IMR-90 (cell line): ENCODE measurements at regions not wholly inside any gene's neighbourhood (a gene's known extent, or its start where the extent isn't known, plus 50 kb on each side); places are given as distances from the start of the nearest gene placed in this dataset.

ENCODE experiments used
- ATAC-seq: fragments of 200-7000 bp; cut with Tn5 transposase; 2 replicates; pipeline ENCODE4 v1.9.1; 2020; ENCODE audit warnings: low read depth, mild to moderate bottlenecking, moderate library complexity
- BruUV-seq: library from RNA; stranded (reverse); fragments of 400-500 nt; replicated peaks from 2 replicates; lab custom pipeline; 2021; lab: Mats Ljungman, UMichigan
- CTCF ChIA-PET: fragments of 300-600 bp; formaldehyde crosslinking; extraction: SDS; loops from one replicate; lab custom pipeline; 2021; ENCODE audit warnings: antibody characterized with exemption; lab: Yijun Ruan, JAX
- POLR2A ChIA-PET: fragments of 300-600 bp; sonication (Branson Sonifier 250); formaldehyde crosslinking; loops from one replicate; lab custom pipeline; 2022; ENCODE audit warnings: antibody characterized with exemption; ENCODE audit not compliant: unreplicated experiment; lab: Charles Lee
- DNase-seq: peaks from one replicate; pipeline ENCODE4 v3.0.0; 2013
- H2AFZ ChIP-seq: replicated peaks from 2 replicates; pipeline ENCODE3; 2013; ENCODE audit warnings: low read length, mild to moderate bottlenecking; ENCODE audit not compliant: poor library complexity
- H2AK5ac ChIP-seq: 2 replicates; pipeline ENCODE4 v1.6.1; 2013; ENCODE audit warnings: low read depth, low read length, inconsistent platforms
- H2AK9ac ChIP-seq: replicated peaks from 2 replicates; pipeline ENCODE3; 2013; ENCODE audit warnings: mild to moderate bottlenecking, low read depth, low read length, moderate library complexity; ENCODE audit not compliant: poor library complexity
- H2BK120ac ChIP-seq: 2 replicates; pipeline ENCODE4 v1.6.1; 2013; ENCODE audit warnings: low read depth, low read length, inconsistent platforms
- H2BK15ac ChIP-seq: 3 replicates; pipeline ENCODE4 v1.6.1; 2013; ENCODE audit warnings: low read depth, low read length, inconsistent platforms
- H2BK20ac ChIP-seq: 2 replicates; pipeline ENCODE4 v1.6.1; 2013; ENCODE audit warnings: low read depth, mild to moderate bottlenecking, inconsistent platforms, low read length, moderate library complexity
- H2BK5ac ChIP-seq: 2 replicates; pipeline ENCODE4 v1.6.1; 2013; ENCODE audit warnings: mild to moderate bottlenecking, low read depth, low read length, inconsistent platforms; ENCODE audit not compliant: poor library complexity, severe bottlenecking
- H3K14ac ChIP-seq: replicated peaks from 2 replicates; pipeline ENCODE4 v1.6.1; 2013; ENCODE audit warnings: low read depth, low read length, inconsistent platforms
- H3K18ac ChIP-seq: 2 replicates; pipeline ENCODE4 v1.6.1; 2013; ENCODE audit warnings: low read depth, low read length, control low read depth
- H3K23ac ChIP-seq: 2 replicates; pipeline ENCODE4 v1.6.1; 2013; ENCODE audit warnings: low read depth, low read length, inconsistent platforms
- H3K27ac ChIP-seq: 2 replicates; pipeline ENCODE4 v1.5.1; 2013; ENCODE audit warnings: mild to moderate bottlenecking, control low read depth, low read length; ENCODE audit not compliant: insufficient read depth
- H3K27me3 ChIP-seq: 2 replicates; pipeline ENCODE4 v1.6.1; 2013; ENCODE audit warnings: low read length; ENCODE audit not compliant: control insufficient read depth, insufficient read depth
- H3K36me3 ChIP-seq: 2 replicates; pipeline ENCODE4 v1.6.1; 2013; ENCODE audit warnings: low read length, mixed read lengths; ENCODE audit not compliant: control insufficient read depth, insufficient read depth
- H3K4ac ChIP-seq: 2 replicates; pipeline ENCODE4 v1.6.1; 2013; ENCODE audit warnings: low read depth, low read length, inconsistent platforms
- H3K4me1 ChIP-seq: 2 replicates; pipeline ENCODE4 v1.6.1; 2013; ENCODE audit warnings: low read length, mixed read lengths; ENCODE audit not compliant: control insufficient read depth, insufficient read depth
- H3K4me2 ChIP-seq: 2 replicates; pipeline ENCODE4 v1.6.1; 2013; ENCODE audit warnings: low read depth, mild to moderate bottlenecking, control low read depth, low read length, moderate library complexity
- H3K4me3 ChIP-seq: 2 replicates; pipeline ENCODE4 v1.5.1; 2013; ENCODE audit warnings: low read depth, mild to moderate bottlenecking, control low read depth, low read length, moderate library complexity; ENCODE audit not compliant: insufficient read depth
- H3K56ac ChIP-seq: 2 replicates; pipeline ENCODE4 v1.6.1; 2013; ENCODE audit warnings: low read length, inconsistent platforms; ENCODE audit not compliant: insufficient read depth; ENCODE audit errors: extremely low read depth
- H3K79me1 ChIP-seq, 2 experiments: 2 replicates each; pipeline ENCODE4 v1.6.1; 2013; ENCODE audit warnings: low read length in 2 of 2, inconsistent platforms in 1 of 2, low read depth in 1 of 2
- H3K9ac ChIP-seq: 2 replicates; pipeline ENCODE4 v1.6.1; 2013; ENCODE audit warnings: low read depth, low read length, control low read depth
- H3K9me1 ChIP-seq: 2 replicates; pipeline ENCODE4 v1.6.1; 2013; ENCODE audit warnings: low read length, inconsistent platforms; ENCODE audit not compliant: insufficient read depth
- H3K9me3 ChIP-seq: 2 replicates; pipeline ENCODE4 v1.6.1; 2013; ENCODE audit warnings: low read length; ENCODE audit not compliant: control insufficient read depth, insufficient read depth
- H4K20me1 ChIP-seq: 2 replicates; pipeline ENCODE4 v1.6.1; 2013; ENCODE audit warnings: low read length, inconsistent platforms; ENCODE audit not compliant: insufficient read depth
- H4K5ac ChIP-seq: 2 replicates; pipeline ENCODE4 v1.6.1; 2013; ENCODE audit warnings: mild to moderate bottlenecking, low read depth, low read length, control low read depth
- H4K8ac ChIP-seq, 2 experiments: 2 replicates each; pipeline ENCODE4 v1.6.1; 2013; ENCODE audit warnings: low read depth in 2 of 2, low read length in 2 of 2, control low read depth in 1 of 2, inconsistent platforms in 1 of 2
- H4K91ac ChIP-seq: 2 replicates; pipeline ENCODE4 v1.6.1; 2013; ENCODE audit warnings: low read depth, low read length, inconsistent platforms; ENCODE audit not compliant: insufficient read depth
- BHLHE40 ChIP-seq: fragments of 150-350 bp; IDR thresholded peaks from 2 replicates; pipeline ENCODE4 v1.6.1; 2016; ENCODE audit warnings: mild to moderate bottlenecking, low read depth, low read length
- CEBPB ChIP-seq: IDR thresholded peaks from 2 replicates; pipeline ENCODE4 v1.6.1; 2012; ENCODE audit warnings: low read depth, low read length, improper control_type of control experiment
- CHD1 ChIP-seq: IDR thresholded peaks from 2 replicates; pipeline ENCODE4 v1.6.1; 2012; ENCODE audit warnings: low read depth, low read length, improper control_type of control experiment
- FOS ChIP-seq: fragments of 150-350 bp; IDR thresholded peaks from 2 replicates; pipeline ENCODE4 v1.6.1; 2016; ENCODE audit warnings: low read depth, low read length
- MAFK ChIP-seq: IDR thresholded peaks from 2 replicates; pipeline ENCODE4 v1.6.1; 2012; ENCODE audit warnings: low read depth, low read length, improper control_type of control experiment
- MAZ ChIP-seq: IDR thresholded peaks from 2 replicates; pipeline ENCODE4 v1.6.1; 2012; ENCODE audit warnings: low read depth, mild to moderate bottlenecking, low read length, improper control_type of control experiment, moderate library complexity, borderline replicate concordance
- MXI1 ChIP-seq: IDR thresholded peaks from 2 replicates; pipeline ENCODE4 v1.6.1; 2012; ENCODE audit warnings: low read depth, mild to moderate bottlenecking, low read length, moderate library complexity, borderline replicate concordance
- NFE2L2 ChIP-seq: fragments of 150-350 bp; IDR thresholded peaks from 2 replicates; pipeline ENCODE4 v1.6.1; 2016; ENCODE audit warnings: low read depth, mild to moderate bottlenecking, low read length
- POLR2A ChIP-seq: IDR thresholded peaks from 2 replicates; pipeline ENCODE4 v1.6.1; 2012; ENCODE audit warnings: mild to moderate bottlenecking, low read depth, low read length
- RAD21 ChIP-seq: IDR thresholded peaks from 2 replicates; pipeline ENCODE4 v1.6.1; 2012; ENCODE audit warnings: low read length, improper control_type of control experiment
- RCOR1 ChIP-seq: IDR thresholded peaks from 2 replicates; pipeline ENCODE4 v1.6.1; 2012; ENCODE audit warnings: mild to moderate bottlenecking, low read length, improper control_type of control experiment; ENCODE audit not compliant: insufficient replicate concordance
- RFX5 ChIP-seq: IDR thresholded peaks from 2 replicates; pipeline ENCODE4 v1.8.0; 2012; ENCODE audit warnings: low read depth, mild to moderate bottlenecking, low read length, moderate library complexity
- SMC3 ChIP-seq: fragments of 150-350 bp; IDR thresholded peaks from 2 replicates; pipeline ENCODE4 v1.6.1; 2016; ENCODE audit warnings: low read depth, mild to moderate bottlenecking, antibody characterized with exemption, low read length, moderate library complexity
- WGBS, 2 experiments: methylation state at CpG; one replicate each; pipeline versions ENCODE4 v1.1.5 to v1.1.7; 2013; ENCODE audit warnings: missing lambda C conversion rate in 2 of 2; ENCODE audit not compliant: insufficient read length in 1 of 2; ENCODE audit errors: extremely low coverage in 2 of 2; 5-methylcytosine and 5-hydroxymethylcytosine counted together
- dilution Hi-C: fragments of 300-500 bp; cut with HindIII; formaldehyde crosslinking; loops from one replicate; pipeline ENCODE4 v1.14.3; 2018; ENCODE audit warnings: low sequenced_read_pairs; ENCODE audit not compliant: unreplicated experiment
- in situ Hi-C: fragments of 300-500 bp; cut with MboI; formaldehyde crosslinking; loops from 3 replicates; pipeline ENCODE4 v1.14.3; 2019; ENCODE audit warnings: low sequenced_read_pairs, inconsistent platforms, mixed read lengths
- intact Hi-C: fragments of 100-400 bp; cut with micrococcal nuclease; formaldehyde crosslinking; loops from 2 replicates; pipeline ENCODE4 v1.10.0; 2022
- TF ChIP-seq, protein P1 (sequence below): conservative IDR thresholded peaks from 2 replicates; pipeline ENCODE4 v1.5.1; 2012; ENCODE audit warnings: mild to moderate bottlenecking, low read depth, low read length, improper control_type of control experiment
- TF ChIP-seq, protein P2 (sequence below): fragments of 150-350 bp; IDR thresholded peaks from 2 replicates; pipeline ENCODE4 v1.6.1; 2017; ENCODE audit warnings: mild to moderate bottlenecking, antibody characterized with exemption, low read length, low read depth
- TF ChIP-seq, protein P3 (sequence below): fragments of 150-350 bp; IDR thresholded peaks from 2 replicates; pipeline ENCODE4 v1.6.1; 2016; ENCODE audit warnings: low read depth, mild to moderate bottlenecking, low read length, moderate library complexity, borderline replicate concordance

DNA sequence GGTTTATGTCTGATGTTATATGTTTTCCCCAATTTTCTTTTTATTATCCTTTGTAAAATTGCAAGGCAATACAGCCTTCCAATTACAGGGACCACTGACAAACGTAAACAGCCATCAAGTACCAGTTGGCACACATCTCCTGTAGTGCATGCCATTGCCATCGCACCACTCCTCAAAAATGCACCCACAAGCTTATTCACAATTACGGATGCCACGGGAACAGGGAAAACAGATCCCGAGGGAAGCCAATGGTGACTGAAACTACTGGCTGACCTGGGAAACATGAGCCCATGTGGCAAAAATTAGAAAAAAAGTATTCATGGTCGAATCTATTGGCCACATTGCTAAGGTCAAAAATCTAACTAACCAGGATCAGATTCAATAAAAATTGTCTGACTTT lies 395.2 kb downstream of the PAX1 start:
- POLR2A ChIA-PET = no interaction called here
- no peak overlapping the region for H4K8ac ChIP-seq
- no TSS peak for BruUV-seq

More for the DNA sequence above, 395.2 kb downstream of the PAX1 start:
- Histone ChIP-seq H3K56ac (no peak overlapping the region), H3K36me3 (no peaks in the 10 kb centered on the region), H3K9me3 (peaks cover 21% of the 10 kb centered on the region), H3K18ac (no peak overlapping the region), H2AK9ac (no peak overlapping the region), H2AFZ (no peak overlapping the region), H3K4me1 (no peaks in the 10 kb centered on the region), H3K79me1 (no peaks in the 10 kb centered on the region), H2BK5ac (no peak overlapping the region), H3K23ac (no peak overlapping the region), H4K20me1 (no peaks in the 10 kb centered on the region), H3K9me1 (no peaks in the 10 kb centered on the region), H2BK120ac (no peak overlapping the region), H4K91ac (no peak overlapping the region), H2BK15ac (no peak overlapping the region), H3K27me3 (no peaks in the 10 kb centered on the region), H3K9ac (no peak overlapping the region), H4K5ac (no peak overlapping the region), H3K27ac (no peak overlapping the region), H3K14ac (no peak overlapping the region), H3K4ac (no peak overlapping the region), H3K4me3 (no peak overlapping the region), H2BK20ac (no peak overlapping the region), H3K4me2 (no peak overlapping the region), H2AK5ac (no peak overlapping the region)
- dilution Hi-C loops = no loop called here
- in situ Hi-C loops = no loop called here
- ATAC-seq = no peak
- TF ChIP-seq BHLHE40 = no peak
- no peak for TF ChIP-seq RCOR1
- no peak for TF ChIP-seq MAFK
- no peak for TF ChIP-seq MXI1
- TF ChIP-seq, protein P1, sequence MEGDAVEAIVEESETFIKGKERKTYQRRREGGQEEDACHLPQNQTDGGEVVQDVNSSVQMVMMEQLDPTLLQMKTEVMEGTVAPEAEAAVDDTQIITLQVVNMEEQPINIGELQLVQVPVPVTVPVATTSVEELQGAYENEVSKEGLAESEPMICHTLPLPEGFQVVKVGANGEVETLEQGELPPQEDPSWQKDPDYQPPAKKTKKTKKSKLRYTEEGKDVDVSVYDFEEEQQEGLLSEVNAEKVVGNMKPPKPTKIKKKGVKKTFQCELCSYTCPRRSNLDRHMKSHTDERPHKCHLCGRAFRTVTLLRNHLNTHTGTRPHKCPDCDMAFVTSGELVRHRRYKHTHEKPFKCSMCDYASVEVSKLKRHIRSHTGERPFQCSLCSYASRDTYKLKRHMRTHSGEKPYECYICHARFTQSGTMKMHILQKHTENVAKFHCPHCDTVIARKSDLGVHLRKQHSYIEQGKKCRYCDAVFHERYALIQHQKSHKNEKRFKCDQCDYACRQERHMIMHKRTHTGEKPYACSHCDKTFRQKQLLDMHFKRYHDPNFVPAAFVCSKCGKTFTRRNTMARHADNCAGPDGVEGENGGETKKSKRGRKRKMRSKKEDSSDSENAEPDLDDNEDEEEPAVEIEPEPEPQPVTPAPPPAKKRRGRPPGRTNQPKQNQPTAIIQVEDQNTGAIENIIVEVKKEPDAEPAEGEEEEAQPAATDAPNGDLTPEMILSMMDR = no peak
- TF ChIP-seq RAD21 = no peak
- no peak for TF ChIP-seq CHD1
- TF ChIP-seq MAZ = no peak
- no peak for TF ChIP-seq POLR2A
- no peak for TF ChIP-seq FOS
- TF ChIP-seq, protein P2, sequence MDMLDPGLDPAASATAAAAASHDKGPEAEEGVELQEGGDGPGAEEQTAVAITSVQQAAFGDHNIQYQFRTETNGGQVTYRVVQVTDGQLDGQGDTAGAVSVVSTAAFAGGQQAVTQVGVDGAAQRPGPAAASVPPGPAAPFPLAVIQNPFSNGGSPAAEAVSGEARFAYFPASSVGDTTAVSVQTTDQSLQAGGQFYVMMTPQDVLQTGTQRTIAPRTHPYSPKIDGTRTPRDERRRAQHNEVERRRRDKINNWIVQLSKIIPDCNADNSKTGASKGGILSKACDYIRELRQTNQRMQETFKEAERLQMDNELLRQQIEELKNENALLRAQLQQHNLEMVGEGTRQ = no peak
- no peak for TF ChIP-seq CEBPB
- TF ChIP-seq, protein P3, sequence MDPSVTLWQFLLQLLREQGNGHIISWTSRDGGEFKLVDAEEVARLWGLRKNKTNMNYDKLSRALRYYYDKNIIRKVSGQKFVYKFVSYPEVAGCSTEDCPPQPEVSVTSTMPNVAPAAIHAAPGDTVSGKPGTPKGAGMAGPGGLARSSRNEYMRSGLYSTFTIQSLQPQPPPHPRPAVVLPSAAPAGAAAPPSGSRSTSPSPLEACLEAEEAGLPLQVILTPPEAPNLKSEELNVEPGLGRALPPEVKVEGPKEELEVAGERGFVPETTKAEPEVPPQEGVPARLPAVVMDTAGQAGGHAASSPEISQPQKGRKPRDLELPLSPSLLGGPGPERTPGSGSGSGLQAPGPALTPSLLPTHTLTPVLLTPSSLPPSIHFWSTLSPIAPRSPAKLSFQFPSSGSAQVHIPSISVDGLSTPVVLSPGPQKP = no peak
- TF ChIP-seq NFE2L2 = no peak
- TF ChIP-seq RFX5 = no peak
- no peak for TF ChIP-seq SMC3
- no peak for DNase-seq
- CTCF ChIA-PET = no interaction called here
- no CpG with 5 or more reads among the region's 6 CpGs for WGBS, 2 experiments
- intact Hi-C loops = no loop called here
